ENCODE measurements at regions not wholly inside any gene's neighbourhood (a gene's known extent, or its start where the extent isn't known, plus 50 kb on each side); places are given as distances from the start of the nearest gene placed in this dataset.

DNA sequence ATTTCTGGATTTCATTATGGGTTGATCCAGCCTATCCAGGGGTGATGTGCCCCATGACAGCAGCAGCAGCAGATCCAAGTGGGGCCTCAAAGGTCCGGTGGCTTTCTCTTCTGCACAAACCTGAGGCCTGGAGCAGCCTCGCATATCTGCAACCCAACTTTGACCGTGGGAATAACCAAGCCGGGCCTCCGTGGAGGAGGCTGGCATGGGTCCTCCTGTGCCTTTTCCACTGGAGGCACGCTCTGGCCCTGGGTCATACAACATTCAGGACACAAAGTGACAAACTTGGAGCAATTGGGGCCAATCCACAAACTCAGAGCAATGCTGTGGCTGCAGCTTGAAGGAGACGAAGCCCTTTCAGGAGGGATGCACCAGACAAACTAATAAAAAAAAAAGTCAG is 330.0 kb upstream of the MKI67 start:
- TF ChIP-seq EZH2 (IDR thresholded peaks at IDR 0.05; ENCODE audit: borderline replicate concordance, low read depth, low read length, severe bottlenecking): no peak
- TF ChIP-seq, protein P1, sequence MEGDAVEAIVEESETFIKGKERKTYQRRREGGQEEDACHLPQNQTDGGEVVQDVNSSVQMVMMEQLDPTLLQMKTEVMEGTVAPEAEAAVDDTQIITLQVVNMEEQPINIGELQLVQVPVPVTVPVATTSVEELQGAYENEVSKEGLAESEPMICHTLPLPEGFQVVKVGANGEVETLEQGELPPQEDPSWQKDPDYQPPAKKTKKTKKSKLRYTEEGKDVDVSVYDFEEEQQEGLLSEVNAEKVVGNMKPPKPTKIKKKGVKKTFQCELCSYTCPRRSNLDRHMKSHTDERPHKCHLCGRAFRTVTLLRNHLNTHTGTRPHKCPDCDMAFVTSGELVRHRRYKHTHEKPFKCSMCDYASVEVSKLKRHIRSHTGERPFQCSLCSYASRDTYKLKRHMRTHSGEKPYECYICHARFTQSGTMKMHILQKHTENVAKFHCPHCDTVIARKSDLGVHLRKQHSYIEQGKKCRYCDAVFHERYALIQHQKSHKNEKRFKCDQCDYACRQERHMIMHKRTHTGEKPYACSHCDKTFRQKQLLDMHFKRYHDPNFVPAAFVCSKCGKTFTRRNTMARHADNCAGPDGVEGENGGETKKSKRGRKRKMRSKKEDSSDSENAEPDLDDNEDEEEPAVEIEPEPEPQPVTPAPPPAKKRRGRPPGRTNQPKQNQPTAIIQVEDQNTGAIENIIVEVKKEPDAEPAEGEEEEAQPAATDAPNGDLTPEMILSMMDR (IDR thresholded peaks at IDR 0.05; ENCODE audit: borderline replicate concordance, extremely low read depth, low read length, poor library complexity, severe bottlenecking): no peak
